ENCODE measurements at regions not wholly inside any gene's neighbourhood (a gene's known extent, or its start where the extent isn't known, plus 50 kb on each side); places are given as distances from the start of the nearest gene placed in this dataset.
"Not testable (repeated sequence)": the region's sequence is repeated elsewhere in the genome, so short reads cannot be mapped to it uniquely, and the experiment has no call there.

DNA sequence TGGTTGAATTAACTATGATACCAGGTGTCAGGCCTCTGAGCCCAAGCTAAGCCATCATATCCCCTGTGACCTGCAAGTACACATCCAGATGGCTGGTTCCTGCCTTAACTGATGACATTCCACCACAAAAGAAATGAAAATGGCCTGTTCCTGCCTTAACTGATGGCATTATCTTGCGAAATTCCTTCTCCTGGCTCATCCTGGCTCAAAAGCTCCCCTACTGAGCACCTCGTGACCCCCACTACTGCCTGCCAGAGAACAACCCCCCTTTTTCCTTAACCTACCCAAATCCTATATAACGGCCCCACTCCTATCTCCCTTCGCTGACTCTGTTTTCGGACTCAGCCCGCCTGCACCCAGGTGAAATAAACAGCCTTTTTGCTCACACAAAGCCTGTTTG, 1671.4 kb downstream of the C4orf33 start:
- WGBS, 2 experiments (ENCODE audit: insufficient coverage in 2 of 2) = 89 to 93% methylated on average over 2 to 6 of the region's 6 CpGs
- not testable (repeated sequence) for H3K36me3 ChIP-seq (ENCODE audit: control insufficient read depth, insufficient read depth, low read length); H3K9me3 ChIP-seq (ENCODE audit: control insufficient read depth, low read length); H3K27ac ChIP-seq (ENCODE audit: low read depth, low read length, severe bottlenecking); H3K4me1 ChIP-seq (ENCODE audit: control insufficient read depth, insufficient read depth, low read length, poor library complexity, severe bottlenecking); H3K4me3 ChIP-seq (ENCODE audit: extremely low read depth, insufficient read depth, low read length, poor library complexity, severe bottlenecking)

DNA sequence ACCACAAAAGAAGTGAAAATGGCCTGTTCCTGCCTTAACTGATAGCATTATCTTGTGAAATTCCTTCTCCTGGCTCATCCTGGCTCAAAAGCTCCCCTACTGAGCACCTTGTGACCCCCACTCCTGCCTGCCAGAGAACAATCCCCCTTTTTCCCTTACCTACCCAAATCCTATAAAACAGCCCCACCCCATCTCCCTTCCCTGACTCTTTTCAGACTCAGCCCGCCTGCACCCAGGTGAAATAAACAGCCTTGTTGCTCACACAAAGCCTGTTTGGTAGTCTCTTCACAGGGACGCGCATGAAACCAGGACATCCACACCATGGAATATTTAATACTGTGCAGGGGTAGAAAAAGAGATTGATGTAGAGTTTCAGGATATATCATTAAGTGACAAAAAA, 1677.0 kb downstream of the C4orf33 start:
- H3K4me3 ChIP-seq (ENCODE audit: extremely low read depth, insufficient read depth, low read length, poor library complexity, severe bottlenecking); H3K36me3 ChIP-seq (ENCODE audit: control insufficient read depth, insufficient read depth, low read length); H3K27ac ChIP-seq (ENCODE audit: low read depth, low read length, severe bottlenecking); H3K9me3 ChIP-seq (ENCODE audit: control insufficient read depth, low read length); H3K4me1 ChIP-seq (ENCODE audit: control insufficient read depth, insufficient read depth, low read length, poor library complexity, severe bottlenecking): not testable (repeated sequence)
- WGBS, 2 experiments (ENCODE audit: insufficient coverage in 2 of 2) = 50% methylated on average over 2 of the region's 3 CpGs; no CpG with 5 or more reads in 1 of the 2 experiments

DNA sequence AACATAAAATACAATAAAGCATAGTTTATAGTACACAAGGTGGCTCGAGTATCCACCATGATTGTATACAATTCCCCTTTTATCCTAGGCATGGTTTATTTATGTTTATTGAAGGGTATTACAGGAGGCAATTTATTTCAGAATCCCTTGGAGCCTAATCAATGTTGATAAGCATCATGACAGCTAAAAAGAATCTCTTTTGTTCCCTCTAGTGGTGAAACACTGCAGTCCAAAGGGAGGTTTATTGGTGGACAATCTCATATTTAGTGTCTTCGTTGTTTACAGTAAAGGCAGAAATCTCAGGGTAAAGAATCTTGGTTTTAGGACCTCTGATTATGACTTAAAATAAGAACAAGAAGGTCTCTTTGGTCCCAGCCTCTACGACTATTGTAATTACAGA, 1712.5 kb downstream of the C4orf33 start:
- WGBS, 2 experiments (ENCODE audit: insufficient coverage in 2 of 2) = 89 to 100% methylated on average over 1 of the region's 3 CpGs
- no peak overlapping the region for H3K4me3 ChIP-seq (ENCODE audit: extremely low read depth, insufficient read depth, low read length, poor library complexity, severe bottlenecking)
- H3K27ac ChIP-seq (ENCODE audit: low read depth, low read length, severe bottlenecking) = no peak overlapping the region
- H3K9me3 ChIP-seq (ENCODE audit: control insufficient read depth, low read length) = no peaks in the 10 kb centered on the region
- H3K36me3 ChIP-seq (ENCODE audit: control insufficient read depth, insufficient read depth, low read length) = no peaks in the 10 kb centered on the region
- no peaks in the 10 kb centered on the region for H3K4me1 ChIP-seq (ENCODE audit: control insufficient read depth, insufficient read depth, low read length, poor library complexity, severe bottlenecking)

DNA sequence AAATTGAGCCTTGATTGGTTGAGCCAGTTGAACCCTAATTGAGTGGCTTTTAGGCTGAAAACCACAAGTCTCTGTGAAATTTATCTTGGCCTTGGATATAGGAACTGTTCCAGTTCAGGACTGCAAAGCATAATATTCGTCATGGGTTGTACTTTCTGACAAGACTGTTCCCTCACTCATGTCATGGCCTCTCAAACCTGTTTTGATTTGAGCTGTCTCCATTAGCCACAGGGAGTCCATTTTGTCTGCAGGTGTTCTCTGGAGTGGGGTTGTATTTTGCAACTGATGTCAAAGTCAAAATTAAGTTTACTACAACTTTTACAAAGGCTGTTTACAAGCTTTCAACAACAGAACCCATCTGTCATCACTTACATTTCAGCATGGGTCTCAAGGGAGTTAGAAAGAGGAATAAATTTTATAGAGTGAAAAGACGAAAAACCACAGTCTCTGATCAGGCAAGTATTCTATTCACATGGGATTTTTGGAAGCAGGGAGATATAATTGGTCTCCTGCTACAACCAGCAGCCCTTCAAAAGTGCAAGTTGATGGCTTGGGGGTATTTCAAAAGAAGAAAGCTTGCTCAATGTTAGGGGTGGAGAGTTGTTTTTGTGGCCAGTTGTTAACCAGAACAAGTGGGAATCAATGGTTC, 1716.3 kb downstream of the C4orf33 start:
- H3K9me3 ChIP-seq (ENCODE audit: control insufficient read depth, low read length) = no peaks in the 10 kb centered on the region
- WGBS, 2 experiments (ENCODE audit: insufficient coverage in 2 of 2) = 0 to 100% methylated on average over 1 of the region's 2 CpGs
- no peak overlapping the region for H3K27ac ChIP-seq (ENCODE audit: low read depth, low read length, severe bottlenecking)
- no peaks in the 10 kb centered on the region for H3K36me3 ChIP-seq (ENCODE audit: control insufficient read depth, insufficient read depth, low read length)
- H3K4me3 ChIP-seq (ENCODE audit: extremely low read depth, insufficient read depth, low read length, poor library complexity, severe bottlenecking) = no peak overlapping the region
- no peaks in the 10 kb centered on the region for H3K4me1 ChIP-seq (ENCODE audit: control insufficient read depth, insufficient read depth, low read length, poor library complexity, severe bottlenecking)

DNA sequence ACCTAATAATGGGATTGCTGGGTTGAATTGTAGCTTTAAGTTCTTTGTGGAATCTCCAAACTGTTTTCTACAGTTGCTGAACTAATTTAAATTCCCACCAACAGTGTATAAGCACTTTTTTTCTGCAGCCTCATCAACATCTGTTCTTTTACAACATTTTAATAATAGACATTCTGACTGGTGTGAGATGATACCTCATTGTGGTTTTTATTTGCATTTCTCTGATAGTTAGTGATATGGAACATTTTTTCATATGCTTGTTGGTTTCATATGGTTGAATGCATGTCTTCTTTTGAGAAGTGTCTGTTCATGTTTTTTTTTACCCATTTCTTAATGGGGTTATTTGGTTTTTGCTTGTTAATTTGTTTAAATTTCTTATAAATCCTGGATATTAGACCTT, 1718.9 kb downstream of the C4orf33 start:
- Histone ChIP-seq H3K4me3 (ENCODE audit: extremely low read depth, insufficient read depth, low read length, poor library complexity, severe bottlenecking) (no peak overlapping the region), H3K27ac (ENCODE audit: low read depth, low read length, severe bottlenecking) (no peak overlapping the region), H3K9me3 (ENCODE audit: control insufficient read depth, low read length) (no peaks in the 10 kb centered on the region)

DNA sequence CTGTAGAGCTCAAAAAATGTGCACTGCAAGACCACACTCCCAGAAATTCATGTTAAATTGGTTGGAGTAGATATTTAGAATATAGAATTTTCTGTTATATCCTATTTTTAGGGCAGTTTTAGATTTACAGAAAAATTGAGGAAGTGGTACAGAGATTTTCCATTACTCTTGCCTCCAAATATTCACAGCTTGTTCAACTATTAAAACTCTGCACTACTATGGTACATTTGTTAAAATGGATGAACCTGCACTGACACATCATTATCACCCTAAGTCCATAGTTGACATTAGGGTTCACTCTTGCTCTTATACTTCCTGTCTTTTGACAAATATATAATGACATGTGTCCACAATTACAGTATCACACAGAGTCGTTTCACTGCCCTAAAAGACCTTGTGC, 1724.5 kb downstream of the C4orf33 start:
- Histone ChIP-seq H3K27ac (ENCODE audit: low read depth, low read length, severe bottlenecking) (no peak overlapping the region), H3K4me1 (ENCODE audit: control insufficient read depth, insufficient read depth, low read length, poor library complexity, severe bottlenecking) (no peaks in the 10 kb centered on the region), H3K9me3 (ENCODE audit: control insufficient read depth, low read length) (no peaks in the 10 kb centered on the region), H3K36me3 (ENCODE audit: control insufficient read depth, insufficient read depth, low read length) (no peaks in the 10 kb centered on the region), H3K4me3 (ENCODE audit: extremely low read depth, insufficient read depth, low read length, poor library complexity, severe bottlenecking) (no peak overlapping the region)
- WGBS, 2 experiments (ENCODE audit: insufficient coverage in 2 of 2) = 60 to 83% methylated on average over 1 of the region's 1 CpG

More for the DNA sequence above, 1718.9 kb downstream of the C4orf33 start:
- Histone ChIP-seq H3K36me3 (ENCODE audit: control insufficient read depth, insufficient read depth, low read length) (no peaks in the 10 kb centered on the region), H3K4me1 (ENCODE audit: control insufficient read depth, insufficient read depth, low read length, poor library complexity, severe bottlenecking) (no peaks in the 10 kb centered on the region)

DNA sequence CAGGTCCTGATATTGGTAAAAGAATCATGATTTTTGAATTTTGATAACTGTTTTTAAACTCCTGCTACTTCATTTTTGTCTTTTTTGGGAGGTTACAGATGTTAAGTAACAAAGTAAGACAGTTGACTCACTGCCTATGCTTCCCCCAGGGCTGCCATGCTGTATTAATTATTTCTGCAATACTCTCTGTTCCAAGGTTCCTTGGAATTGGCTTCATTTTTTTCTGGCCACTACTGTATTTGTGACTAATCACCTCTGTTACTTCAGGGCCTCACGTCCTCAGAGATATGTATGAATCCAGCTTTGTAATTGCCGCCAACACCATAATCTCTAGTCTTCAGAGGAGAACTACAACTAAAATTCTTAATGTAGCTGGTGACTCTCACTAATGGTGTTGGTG, 1729.3 kb downstream of the C4orf33 start:
- Histone ChIP-seq H3K4me1 (ENCODE audit: control insufficient read depth, insufficient read depth, low read length, poor library complexity, severe bottlenecking) (no peaks in the 10 kb centered on the region), H3K4me3 (ENCODE audit: extremely low read depth, insufficient read depth, low read length, poor library complexity, severe bottlenecking) (no peak overlapping the region), H3K36me3 (ENCODE audit: control insufficient read depth, insufficient read depth, low read length) (no peaks in the 10 kb centered on the region), H3K27ac (ENCODE audit: low read depth, low read length, severe bottlenecking) (no peak overlapping the region), H3K9me3 (ENCODE audit: control insufficient read depth, low read length) (no peaks in the 10 kb centered on the region)
- WGBS, 2 experiments (ENCODE audit: insufficient coverage in 2 of 2) = 100% methylated on average over 1 of the region's 2 CpGs; no CpG with 5 or more reads in 1 of the 2 experiments

DNA sequence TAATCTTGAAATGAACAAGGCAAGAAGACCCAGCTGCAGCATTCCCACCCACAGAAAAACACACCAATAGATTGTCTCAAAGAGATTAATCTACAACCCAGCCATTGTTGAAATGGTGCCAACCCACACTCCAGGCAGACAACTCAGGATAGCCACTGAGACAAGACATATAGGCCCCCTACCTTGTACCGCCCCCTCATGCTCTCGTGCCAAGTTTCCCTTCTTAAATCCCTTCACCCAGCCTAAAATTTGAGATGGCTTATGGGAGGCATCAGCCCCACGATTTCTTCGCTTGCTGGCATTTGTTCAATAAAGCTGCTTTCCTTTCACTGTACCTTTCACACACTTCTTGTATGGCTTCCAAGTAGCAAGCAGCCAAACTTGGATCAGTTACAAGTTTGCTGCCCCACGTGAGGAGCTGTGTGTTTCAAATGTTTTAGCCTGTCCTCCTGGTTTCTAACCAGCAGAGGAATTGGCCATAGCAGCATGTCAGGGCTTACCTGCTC, 1754.1 kb downstream of the C4orf33 start:
- no peaks in the 10 kb centered on the region for H3K9me3 ChIP-seq (ENCODE audit: control insufficient read depth, low read length)
- WGBS, 2 experiments (ENCODE audit: insufficient coverage in 2 of 2) = 89 to 97% methylated on average over 3 to 4 of the region's 5 CpGs
- H3K36me3 ChIP-seq (ENCODE audit: control insufficient read depth, insufficient read depth, low read length) = no peaks in the 10 kb centered on the region
- no peak overlapping the region for H3K4me3 ChIP-seq (ENCODE audit: extremely low read depth, insufficient read depth, low read length, poor library complexity, severe bottlenecking)
- H3K4me1 ChIP-seq (ENCODE audit: control insufficient read depth, insufficient read depth, low read length, poor library complexity, severe bottlenecking) = no peaks in the 10 kb centered on the region
- H3K27ac ChIP-seq (ENCODE audit: low read depth, low read length, severe bottlenecking) = no peak overlapping the region

DNA sequence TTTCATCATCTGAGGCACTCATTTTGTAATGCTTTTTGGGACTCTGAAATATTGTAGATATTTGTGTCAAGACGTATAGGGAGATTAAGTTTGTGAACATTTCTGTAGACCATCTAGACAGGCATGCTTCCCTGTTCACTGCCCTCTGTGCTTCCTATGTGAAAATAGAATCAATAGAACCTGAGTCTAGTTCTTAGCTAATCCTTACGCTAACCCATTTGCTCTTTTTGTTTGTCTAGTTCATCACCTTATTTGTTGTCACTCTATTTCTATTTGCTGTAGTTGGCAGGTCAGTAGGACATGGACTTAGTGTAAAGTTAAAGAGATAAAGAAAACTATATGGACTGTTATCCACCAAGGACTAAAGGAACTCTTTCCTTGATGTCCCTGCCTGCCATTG, 1755.2 kb downstream of the C4orf33 start:
- no peaks in the 10 kb centered on the region for H3K4me1 ChIP-seq (ENCODE audit: control insufficient read depth, insufficient read depth, low read length, poor library complexity, severe bottlenecking)
- 100% methylated on average over 1 of the region's 2 CpGs; no CpG with 5 or more reads in 1 of the 2 experiments for WGBS, 2 experiments (ENCODE audit: insufficient coverage in 2 of 2)
- H3K27ac ChIP-seq (ENCODE audit: low read depth, low read length, severe bottlenecking) = no peak overlapping the region
- H3K4me3 ChIP-seq (ENCODE audit: extremely low read depth, insufficient read depth, low read length, poor library complexity, severe bottlenecking) = no peak overlapping the region
- H3K36me3 ChIP-seq (ENCODE audit: control insufficient read depth, insufficient read depth, low read length) = no peaks in the 10 kb centered on the region
- H3K9me3 ChIP-seq (ENCODE audit: control insufficient read depth, low read length) = no peaks in the 10 kb centered on the region

DNA sequence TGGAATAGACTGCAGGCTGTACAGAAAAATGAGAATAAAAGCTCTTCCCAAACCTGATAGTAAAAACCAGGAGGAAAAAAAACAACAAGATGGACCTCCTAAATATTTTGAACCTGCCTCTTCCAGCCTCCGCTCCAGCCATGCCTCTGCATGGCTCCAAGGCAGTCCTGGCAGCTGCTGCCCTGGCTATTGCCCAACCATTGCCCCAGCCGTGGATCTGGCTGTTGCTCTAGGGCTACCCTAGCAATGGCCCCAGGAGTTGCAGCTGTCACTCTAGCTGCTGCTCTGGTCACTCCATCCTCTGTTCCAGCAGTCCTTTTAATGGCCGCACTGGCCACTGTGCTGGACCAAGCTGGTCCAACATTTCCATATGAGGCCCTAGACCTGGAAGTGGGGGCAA, 1756.0 kb downstream of the C4orf33 start:
- no peaks in the 10 kb centered on the region for H3K36me3 ChIP-seq (ENCODE audit: control insufficient read depth, insufficient read depth, low read length)
- WGBS, 2 experiments (ENCODE audit: insufficient coverage in 2 of 2) = 71 to 87% methylated on average over 2 to 3 of the region's 3 CpGs
- no peak overlapping the region for H3K4me3 ChIP-seq (ENCODE audit: extremely low read depth, insufficient read depth, low read length, poor library complexity, severe bottlenecking)
- no peak overlapping the region for H3K27ac ChIP-seq (ENCODE audit: low read depth, low read length, severe bottlenecking)
- no peaks in the 10 kb centered on the region for H3K9me3 ChIP-seq (ENCODE audit: control insufficient read depth, low read length)
- H3K4me1 ChIP-seq (ENCODE audit: control insufficient read depth, insufficient read depth, low read length, poor library complexity, severe bottlenecking) = no peaks in the 10 kb centered on the region

DNA sequence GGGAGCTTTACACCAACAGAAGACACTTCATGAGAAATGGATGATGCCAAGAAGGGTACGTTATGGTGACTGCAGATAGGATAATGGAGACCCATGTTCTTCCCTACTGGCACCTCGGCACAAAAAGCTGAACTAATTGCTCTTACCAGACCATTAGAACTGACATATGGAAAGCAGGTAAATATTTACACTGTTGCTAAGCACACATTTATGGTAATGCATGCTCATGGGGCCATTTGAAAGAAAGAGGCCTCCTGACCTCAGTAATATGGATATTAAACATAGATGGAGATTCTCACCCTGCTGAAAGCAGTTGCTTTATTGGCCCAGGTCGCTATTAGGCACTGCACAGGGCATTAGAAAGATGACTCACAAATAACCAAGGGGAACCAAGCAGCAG, 1759.6 kb downstream of the C4orf33 start:
- no peaks in the 10 kb centered on the region for H3K36me3 ChIP-seq (ENCODE audit: control insufficient read depth, insufficient read depth, low read length)
- H3K4me3 ChIP-seq (ENCODE audit: extremely low read depth, insufficient read depth, low read length, poor library complexity, severe bottlenecking) = no peak overlapping the region
- H3K4me1 ChIP-seq (ENCODE audit: control insufficient read depth, insufficient read depth, low read length, poor library complexity, severe bottlenecking) = no peaks in the 10 kb centered on the region
- H3K9me3 ChIP-seq (ENCODE audit: control insufficient read depth, low read length) = no peaks in the 10 kb centered on the region
- whole genome bisulfite sequencing, 2 experiments (ENCODE audit: insufficient coverage in 2 of 2) = 80 to 100% methylated on average over 1 to 2 of the region's 3 CpGs
- H3K27ac ChIP-seq (ENCODE audit: low read depth, low read length, severe bottlenecking) = no peak overlapping the region
